GM13977 (cell line): ENCODE measurements at regions not wholly inside any gene's neighbourhood (a gene's known extent, or its start where the extent isn't known, plus 50 kb on each side); places are given as distances from the start of the nearest gene placed in this dataset.

Experiments used
- DNase-seq: peaks from one replicate; pipeline ENCODE4 v3.0.0; 2012; ENCODE audit warnings: low spot score
- CTCF ChIP-seq: IDR thresholded peaks from 2 replicates; pipeline ENCODE4 v1.5.1; 2012; ENCODE audit warnings: mild to moderate bottlenecking, control low read depth; ENCODE audit not compliant: insufficient read depth; ENCODE audit errors: extremely low read depth, missing control alignments
- in situ Hi-C: fragments of 300-500 bp; cut with MboI; formaldehyde crosslinking; loops from one replicate; pipeline ENCODE4 v1.12.0; 2022; ENCODE audit warnings: low sequenced_read_pairs, low pct_unique_long_range_greater_than_20kb, mixed read lengths, inconsistent platforms; ENCODE audit not compliant: unreplicated experiment

- no peak for TF ChIP-seq CTCF
- in situ Hi-C loops, result no loop called here
- no peak for DNase-seq
Measured at GRCh38 chr13:106159295-106160195, 375.9 kb downstream of the EFNB2 start.

- no peak for DNase-seq
- TF ChIP-seq CTCF, result no peak
- in situ Hi-C loops, result no loop called here
Measured at GRCh38 chr13:106156468-106156867, 379.0 kb downstream of the EFNB2 start.

- DNase-seq, result no peak
- in situ Hi-C loops, result no loop called here
Measured at GRCh38 chr13:106155411-106155810, 380.1 kb downstream of the EFNB2 start.

GRCh38 chr13:106153876-106154275, 381.6 kb downstream of the EFNB2 start:
- in situ Hi-C loops, result no loop called here
- no peak for DNase-seq
- no peak for TF ChIP-seq CTCF

More at GRCh38 chr13:106155411-106155810, 380.1 kb downstream of the EFNB2 start:
- TF ChIP-seq CTCF, result no peak

GRCh38 chr13:106153041-106153440, 382.4 kb downstream of the EFNB2 start:
- no peak for DNase-seq
- no peak for TF ChIP-seq CTCF
- in situ Hi-C loops, result no loop called here

- in situ Hi-C loops, result no loop called here
- DNase-seq, result no peak
- TF ChIP-seq CTCF, result no peak
Measured at GRCh38 chr13:106152047-106152446, 383.4 kb downstream of the EFNB2 start.
